Type B pancreatic cell (in vitro differentiated cells): ENCODE measurements at regions not wholly inside any gene's neighbourhood (a gene's known extent, or its start where the extent isn't known, plus 50 kb on each side); places are given as distances from the start of the nearest gene placed in this dataset.

Experiments
- DNase-seq: peaks from one replicate; pipeline ENCODE4 v3.0.0; 2021; ENCODE audit warnings: mixed read lengths; ENCODE audit not compliant: unreplicated experiment; ENCODE audit errors: extremely low spot score
- H3K27ac Mint-ChIP-seq: 2 replicates; pipeline ENCODE4 v1.8.0; 2021; ENCODE audit warnings: mild to moderate bottlenecking, mixed read lengths
- H3K27me3 Mint-ChIP-seq: 2 replicates; pipeline ENCODE4 v1.8.0; 2021; ENCODE audit warnings: mixed read lengths
- H3K36me3 Mint-ChIP-seq: 2 replicates; pipeline ENCODE4 v1.8.0; 2021; ENCODE audit warnings: mixed read lengths
- H3K4me1 Mint-ChIP-seq: one replicate; pipeline ENCODE4 v1.8.0; 2021; ENCODE audit warnings: mixed read lengths; ENCODE audit not compliant: unreplicated experiment
- H3K4me3 Mint-ChIP-seq: 2 replicates; pipeline ENCODE4 v1.8.0; 2021; ENCODE audit warnings: mild to moderate bottlenecking, mixed read lengths
- H3K9me3 Mint-ChIP-seq: 2 replicates; pipeline ENCODE4 v1.8.0; 2021; ENCODE audit warnings: mixed read lengths
- TF ChIP-seq, protein P1 (sequence below): fragments of 200-600 bp; sonication (generic); conservative IDR thresholded peaks from 2 replicates; pipeline ENCODE4 v1.5.0; 2021; ENCODE audit warnings: antibody characterized with exemption, mild to moderate bottlenecking

DNA sequence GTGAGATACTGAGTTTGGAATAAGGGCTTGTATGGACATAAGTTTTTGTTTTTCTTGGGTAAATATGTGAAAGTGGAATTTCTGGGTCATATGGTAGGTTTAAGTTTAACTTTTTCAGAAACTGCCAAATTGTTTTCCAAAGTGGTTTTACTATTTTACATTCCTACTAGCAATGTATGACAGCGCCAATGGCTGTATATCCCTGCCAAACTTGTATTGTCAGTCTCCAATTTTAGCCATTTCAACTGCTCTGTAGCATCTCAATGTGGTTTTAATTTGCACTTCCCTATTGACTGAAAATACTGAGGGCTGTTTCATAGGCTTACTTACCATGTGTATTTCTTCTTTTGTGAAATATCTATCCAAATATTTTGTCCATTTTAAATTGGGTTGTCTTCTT is 90.5 kb upstream of the ZNF32 start:
- no peaks in the 10 kb centered on the region for H3K27me3 Mint-ChIP-seq
- H3K36me3 Mint-ChIP-seq, result no peaks in the 10 kb centered on the region
- H3K4me1 Mint-ChIP-seq, result peaks cover 8% of the 10 kb centered on the region
- no peaks in the 10 kb centered on the region for H3K9me3 Mint-ChIP-seq
- H3K27ac Mint-ChIP-seq, result no peak overlapping the region
- TF ChIP-seq, protein P1, sequence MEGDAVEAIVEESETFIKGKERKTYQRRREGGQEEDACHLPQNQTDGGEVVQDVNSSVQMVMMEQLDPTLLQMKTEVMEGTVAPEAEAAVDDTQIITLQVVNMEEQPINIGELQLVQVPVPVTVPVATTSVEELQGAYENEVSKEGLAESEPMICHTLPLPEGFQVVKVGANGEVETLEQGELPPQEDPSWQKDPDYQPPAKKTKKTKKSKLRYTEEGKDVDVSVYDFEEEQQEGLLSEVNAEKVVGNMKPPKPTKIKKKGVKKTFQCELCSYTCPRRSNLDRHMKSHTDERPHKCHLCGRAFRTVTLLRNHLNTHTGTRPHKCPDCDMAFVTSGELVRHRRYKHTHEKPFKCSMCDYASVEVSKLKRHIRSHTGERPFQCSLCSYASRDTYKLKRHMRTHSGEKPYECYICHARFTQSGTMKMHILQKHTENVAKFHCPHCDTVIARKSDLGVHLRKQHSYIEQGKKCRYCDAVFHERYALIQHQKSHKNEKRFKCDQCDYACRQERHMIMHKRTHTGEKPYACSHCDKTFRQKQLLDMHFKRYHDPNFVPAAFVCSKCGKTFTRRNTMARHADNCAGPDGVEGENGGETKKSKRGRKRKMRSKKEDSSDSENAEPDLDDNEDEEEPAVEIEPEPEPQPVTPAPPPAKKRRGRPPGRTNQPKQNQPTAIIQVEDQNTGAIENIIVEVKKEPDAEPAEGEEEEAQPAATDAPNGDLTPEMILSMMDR, result no peak
- no peak overlapping the region for H3K4me3 Mint-ChIP-seq
- no peak for DNase-seq

DNA sequence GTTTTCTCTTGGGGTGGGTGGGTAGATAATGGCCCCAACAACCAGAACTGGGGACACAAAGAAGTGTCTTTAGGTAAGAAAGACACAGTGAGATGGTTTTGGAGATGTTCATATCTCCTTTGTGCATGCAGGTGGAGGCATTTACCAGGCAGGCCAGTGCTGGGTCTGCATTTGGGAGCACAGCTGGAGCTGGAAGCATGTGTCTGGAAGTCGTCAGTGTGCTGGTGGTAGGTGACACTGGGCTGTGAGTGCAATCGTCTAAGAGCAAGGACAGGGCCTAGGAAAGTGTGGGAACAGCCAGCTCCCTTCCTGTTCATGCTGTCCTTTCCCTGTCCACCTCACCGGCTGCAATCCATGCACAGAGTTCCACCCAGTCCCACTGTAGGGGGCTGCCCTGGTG is 88.3 kb upstream of the ZNF32 start:
- H3K27me3 Mint-ChIP-seq, result no peaks in the 10 kb centered on the region
- H3K9me3 Mint-ChIP-seq, result peaks cover 2% of the 10 kb centered on the region
- no peak for DNase-seq
- TF ChIP-seq, protein P1, result no peak
- H3K4me1 Mint-ChIP-seq, result peaks cover 8% of the 10 kb centered on the region
- no peak overlapping the region for H3K4me3 Mint-ChIP-seq
- no peaks in the 10 kb centered on the region for H3K36me3 Mint-ChIP-seq
- no peak overlapping the region for H3K27ac Mint-ChIP-seq

DNA sequence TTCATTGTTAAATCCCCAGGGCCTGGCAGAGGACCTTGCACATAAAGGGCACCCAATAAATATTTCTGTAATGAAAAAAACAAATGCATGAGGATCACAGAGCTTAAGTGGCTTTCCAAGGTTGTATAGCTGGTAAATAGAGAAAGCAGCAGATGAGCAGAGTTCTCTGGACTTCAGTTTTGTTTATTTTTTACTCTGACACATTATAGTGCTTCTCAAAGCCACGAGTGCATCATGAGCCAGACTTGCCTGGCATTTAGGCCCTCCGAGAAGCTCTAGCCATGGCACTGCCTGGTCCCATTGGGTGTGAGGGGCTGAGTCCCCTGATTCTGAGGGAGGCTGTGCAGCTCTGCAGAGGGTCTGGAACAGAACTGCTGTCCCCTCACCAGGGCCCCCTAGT is 87.2 kb upstream of the ZNF32 start:
- no peak for DNase-seq
- Mint-ChIP-seq H3K27me3 (no peaks in the 10 kb centered on the region), H3K36me3 (no peaks in the 10 kb centered on the region), H3K27ac (no peak overlapping the region), H3K4me3 (no peak overlapping the region), H3K9me3 (peaks cover 7% of the 10 kb centered on the region), H3K4me1 (peaks cover 8% of the 10 kb centered on the region)
- TF ChIP-seq, protein P1, result no peak

DNA sequence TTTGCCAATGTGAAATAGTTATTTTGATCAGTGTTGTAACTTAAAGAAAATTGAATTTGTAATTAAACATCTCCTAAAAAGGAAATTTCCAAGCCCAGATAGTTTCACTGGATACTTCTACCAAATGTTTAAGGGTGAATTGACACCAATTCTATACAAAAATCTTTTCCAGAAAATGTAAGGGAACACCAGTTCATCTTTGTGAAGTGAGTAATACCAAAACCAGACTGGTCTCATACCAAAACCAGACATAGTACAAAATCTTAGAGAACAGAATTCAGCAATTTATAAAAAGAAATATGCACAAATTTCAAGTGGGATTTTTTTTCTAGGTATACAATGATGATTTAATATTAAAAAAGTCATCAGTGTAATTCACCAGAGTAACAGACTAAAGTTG is 86.0 kb upstream of the ZNF32 start:
- Mint-ChIP-seq H3K4me1 (peaks cover 8% of the 10 kb centered on the region), H3K9me3 (peaks cover 7% of the 10 kb centered on the region), H3K27ac (no peak overlapping the region), H3K27me3 (no peaks in the 10 kb centered on the region), H3K4me3 (no peak overlapping the region), H3K36me3 (no peaks in the 10 kb centered on the region)
- no peak for DNase-seq
- TF ChIP-seq, protein P1, result no peak

DNA sequence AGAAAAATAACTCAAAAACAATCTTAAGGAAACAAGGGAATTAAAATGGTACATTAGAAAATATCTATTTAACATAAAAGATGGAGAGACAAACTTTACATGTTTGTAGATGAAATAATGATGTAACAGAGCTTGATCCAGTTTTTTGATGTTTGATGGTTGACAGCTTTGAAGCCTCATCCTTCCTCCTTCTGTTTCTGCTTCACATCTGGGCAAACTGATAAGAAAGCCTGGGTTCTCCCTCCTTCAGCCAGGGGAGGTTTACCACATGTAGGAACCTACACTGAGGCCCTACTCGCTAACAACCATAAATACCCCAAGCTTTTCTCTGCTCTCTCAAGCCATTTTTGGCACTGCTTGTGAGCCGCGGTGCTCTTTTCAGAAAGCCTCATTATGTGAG is 82.8 kb upstream of the ZNF32 start:
- TF ChIP-seq, protein P1, result no peak
- Mint-ChIP-seq H3K27ac (no peak overlapping the region), H3K36me3 (no peaks in the 10 kb centered on the region), H3K4me3 (no peak overlapping the region), H3K27me3 (no peaks in the 10 kb centered on the region), H3K9me3 (peaks cover 12% of the 10 kb centered on the region), H3K4me1 (peaks cover 8% of the 10 kb centered on the region)
- DNase-seq, result no peak

DNA sequence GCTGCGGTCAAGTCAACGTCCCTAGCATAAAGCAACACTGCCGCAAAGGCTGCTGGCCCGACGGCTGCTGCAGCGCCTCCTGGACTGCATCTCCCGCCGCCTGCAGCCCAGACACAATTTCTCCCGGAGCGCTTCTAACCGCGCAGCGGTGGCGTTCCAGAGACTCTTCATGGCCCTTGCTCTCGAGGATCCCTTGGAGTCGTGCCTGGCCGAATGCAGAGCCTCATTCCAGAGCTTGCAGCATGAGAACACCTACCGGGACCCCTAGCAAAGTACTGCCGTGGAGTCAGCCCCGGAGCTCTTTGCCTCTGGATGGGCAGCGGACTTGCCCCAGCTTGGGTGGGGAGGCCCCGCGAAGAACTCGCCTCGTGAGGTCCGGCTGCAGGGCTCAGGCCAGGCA is 79.7 kb upstream of the ZNF32 start:
- Mint-ChIP-seq H3K4me3 (no peak overlapping the region), H3K36me3 (no peaks in the 10 kb centered on the region), H3K27me3 (no peaks in the 10 kb centered on the region), H3K9me3 (peaks cover 12% of the 10 kb centered on the region), H3K27ac (no peak overlapping the region), H3K4me1 (no peaks in the 10 kb centered on the region)
- DNase-seq, result no peak
- TF ChIP-seq, protein P1, result no peak
